ENCODE measurements at regions not wholly inside any gene's neighbourhood (a gene's known extent, or its start where the extent isn't known, plus 50 kb on each side); places are given as distances from the start of the nearest gene placed in this dataset.

- DNase-seq (ENCODE audit: low spot score) = no peak
These were observed 65.0 kb upstream of the TES start for GRCh38 chr7:116145245-116145852.

- no peak for DNase-seq (ENCODE audit: low spot score)
These were observed 62.2 kb upstream of the TES start for GRCh38 chr7:116148108-116148507.

- no peak for DNase-seq (ENCODE audit: low spot score)
These were observed 61.7 kb upstream of the TES start for GRCh38 chr7:116148626-116149025.

GRCh38 chr7:116150588-116150987 lies 59.8 kb upstream of the TES start:
- no peak for DNase-seq (ENCODE audit: low spot score)

GRCh38 chr7:116152276-116152675 lies 58.1 kb upstream of the TES start:
- no peak for DNase-seq (ENCODE audit: low spot score)

- no peak for DNase-seq (ENCODE audit: low spot score)
These were observed 57.3 kb upstream of the TES start for GRCh38 chr7:116153050-116153449.

- DNase-seq (ENCODE audit: low spot score) = no peak
These were observed 50.6 kb upstream of the TES start for GRCh38 chr7:116159711-116160110.

All from hematopoietic multipotent progenitor cell treated with erythropoietin and hydrocortisone succinate and interleukin-3 and kit ligand, for 17 days (in vitro differentiated cells).